Neural crest cell (in vitro differentiated cells): ENCODE measurements at regions not wholly inside any gene's neighbourhood (a gene's known extent, or its start where the extent isn't known, plus 50 kb on each side); places are given as distances from the start of the nearest gene placed in this dataset.

Experiments
- DNase-seq: peaks from one replicate; pipeline ENCODE4 v3.0.0; 2021; ENCODE audit warnings: low read depth, mixed read lengths, low spot score
- H3K27ac Mint-ChIP-seq: one replicate; pipeline ENCODE4 v1.8.0; 2021; ENCODE audit warnings: mild to moderate bottlenecking, mixed read lengths; ENCODE audit not compliant: unreplicated experiment
- H3K27me3 Mint-ChIP-seq: 2 replicates; pipeline ENCODE4 v1.8.0; 2021; ENCODE audit warnings: low read depth, mild to moderate bottlenecking, mixed read lengths
- H3K36me3 Mint-ChIP-seq: 2 replicates; pipeline ENCODE4 v1.8.0; 2021; ENCODE audit warnings: low read depth, mild to moderate bottlenecking, mixed read lengths
- H3K4me1 Mint-ChIP-seq: 2 replicates; pipeline ENCODE4 v1.8.0; 2021; ENCODE audit warnings: mixed read lengths
- H3K4me3 Mint-ChIP-seq: one replicate; pipeline ENCODE4 v1.8.0; 2021; ENCODE audit warnings: mild to moderate bottlenecking, mixed read lengths
- H3K9me3 Mint-ChIP-seq: 2 replicates; pipeline ENCODE4 v1.8.0; 2021; ENCODE audit warnings: mixed read lengths
- TF ChIP-seq, protein P1 (sequence below): fragments of 200-600 bp; sonication (generic); conservative IDR thresholded peaks from 2 replicates; pipeline ENCODE4 v1.5.0; 2021; ENCODE audit warnings: antibody characterized with exemption, mild to moderate bottlenecking

DNA sequence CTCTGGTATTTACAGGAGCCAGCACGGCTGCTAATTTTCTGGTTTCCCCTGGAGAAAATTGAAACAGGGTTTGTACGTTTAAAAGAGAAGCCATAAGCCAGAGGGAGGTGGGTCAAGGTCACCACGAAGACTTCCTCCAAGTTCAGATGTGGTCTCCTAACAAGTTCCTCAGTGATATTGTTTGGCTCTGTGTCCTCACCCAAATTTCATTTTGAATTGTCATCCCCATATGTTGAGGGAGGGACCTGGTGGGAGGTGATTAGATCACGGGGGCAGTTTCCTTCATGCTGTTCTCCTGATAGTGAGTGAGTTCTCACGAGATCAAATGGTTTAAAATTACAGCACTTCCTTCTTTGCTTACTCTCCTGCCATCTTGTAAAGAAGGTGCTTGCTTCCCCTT is 295.4 kb upstream of the DAB1 start:
- DNase-seq: no peak
- Mint-ChIP-seq H3K36me3 (no peaks in the 10 kb centered on the region), H3K27ac (no peak overlapping the region), H3K9me3 (peaks cover 2% of the 10 kb centered on the region), H3K4me1 (peaks cover 5% of the 10 kb centered on the region), H3K27me3 (no peaks in the 10 kb centered on the region), H3K4me3 (no peak overlapping the region)
- TF ChIP-seq, protein P1, sequence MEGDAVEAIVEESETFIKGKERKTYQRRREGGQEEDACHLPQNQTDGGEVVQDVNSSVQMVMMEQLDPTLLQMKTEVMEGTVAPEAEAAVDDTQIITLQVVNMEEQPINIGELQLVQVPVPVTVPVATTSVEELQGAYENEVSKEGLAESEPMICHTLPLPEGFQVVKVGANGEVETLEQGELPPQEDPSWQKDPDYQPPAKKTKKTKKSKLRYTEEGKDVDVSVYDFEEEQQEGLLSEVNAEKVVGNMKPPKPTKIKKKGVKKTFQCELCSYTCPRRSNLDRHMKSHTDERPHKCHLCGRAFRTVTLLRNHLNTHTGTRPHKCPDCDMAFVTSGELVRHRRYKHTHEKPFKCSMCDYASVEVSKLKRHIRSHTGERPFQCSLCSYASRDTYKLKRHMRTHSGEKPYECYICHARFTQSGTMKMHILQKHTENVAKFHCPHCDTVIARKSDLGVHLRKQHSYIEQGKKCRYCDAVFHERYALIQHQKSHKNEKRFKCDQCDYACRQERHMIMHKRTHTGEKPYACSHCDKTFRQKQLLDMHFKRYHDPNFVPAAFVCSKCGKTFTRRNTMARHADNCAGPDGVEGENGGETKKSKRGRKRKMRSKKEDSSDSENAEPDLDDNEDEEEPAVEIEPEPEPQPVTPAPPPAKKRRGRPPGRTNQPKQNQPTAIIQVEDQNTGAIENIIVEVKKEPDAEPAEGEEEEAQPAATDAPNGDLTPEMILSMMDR: no peak

DNA sequence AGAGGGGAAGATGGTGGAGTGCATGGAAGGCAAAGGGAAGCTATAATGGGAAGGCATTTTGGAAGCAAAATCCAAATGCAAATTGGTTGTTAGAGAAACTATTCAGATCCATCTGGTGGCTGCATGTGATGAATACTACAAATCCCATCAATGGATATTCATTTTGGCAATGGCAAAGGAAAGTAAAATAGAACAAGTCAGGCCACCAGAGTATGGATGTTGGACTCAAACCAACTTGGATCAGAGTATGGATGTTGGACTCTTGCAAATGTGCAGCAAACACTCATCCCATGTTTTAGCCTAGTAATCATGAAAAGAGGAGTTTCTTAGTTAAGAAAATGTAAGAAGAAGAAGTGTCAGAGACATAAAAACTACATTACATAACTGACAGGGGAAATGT is 289.6 kb upstream of the DAB1 start:
- H3K27me3 Mint-ChIP-seq: no peaks in the 10 kb centered on the region
- H3K4me3 Mint-ChIP-seq: no peak overlapping the region
- H3K4me1 Mint-ChIP-seq: no peaks in the 10 kb centered on the region
- no peak for DNase-seq
- peaks cover 2% of the 10 kb centered on the region for H3K9me3 Mint-ChIP-seq
- H3K27ac Mint-ChIP-seq: no peak overlapping the region
- no peaks in the 10 kb centered on the region for H3K36me3 Mint-ChIP-seq
- TF ChIP-seq, protein P1: no peak

DNA sequence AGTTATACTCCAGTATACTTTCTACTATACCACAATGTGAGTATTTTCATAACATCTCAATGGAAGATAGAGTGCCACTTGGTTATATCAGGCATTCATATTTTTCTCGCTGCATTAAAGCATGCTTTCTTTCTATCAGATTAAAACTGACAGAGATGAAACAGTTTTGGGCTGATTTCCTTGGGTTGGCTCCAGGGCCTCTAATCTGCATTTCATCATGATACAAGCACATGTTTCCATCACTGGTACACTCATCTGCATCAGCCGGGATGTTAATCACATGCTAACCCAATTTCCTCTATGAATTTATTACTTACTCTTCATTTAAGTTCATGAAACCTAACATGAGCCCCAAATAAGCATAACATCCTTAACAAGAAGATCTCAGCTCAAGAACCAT is 289.0 kb upstream of the DAB1 start:
- DNase-seq: no peak
- TF ChIP-seq, protein P1: no peak
- Mint-ChIP-seq H3K4me3 (no peak overlapping the region), H3K4me1 (no peaks in the 10 kb centered on the region), H3K36me3 (no peaks in the 10 kb centered on the region), H3K27me3 (no peaks in the 10 kb centered on the region), H3K9me3 (peaks cover 2% of the 10 kb centered on the region), H3K27ac (no peak overlapping the region)

DNA sequence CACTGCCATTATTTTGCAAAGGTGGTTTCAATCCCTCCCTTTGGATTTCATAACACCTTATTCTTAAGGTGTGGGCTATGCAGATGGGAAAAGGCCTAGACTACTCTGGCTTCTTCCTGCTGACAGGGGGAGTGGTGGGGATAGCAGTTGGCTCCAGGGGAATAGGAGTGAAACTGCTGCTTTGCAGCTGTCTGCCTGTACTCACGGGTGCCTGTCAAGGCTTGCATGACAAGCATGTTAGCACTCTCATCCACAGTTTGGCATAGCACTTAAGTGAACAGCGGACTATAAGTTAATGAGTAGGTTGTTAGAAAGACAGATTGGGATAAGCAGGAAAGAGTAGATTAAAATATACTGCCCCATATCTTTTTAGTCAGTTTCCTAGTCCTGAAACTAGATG is 287.5 kb upstream of the DAB1 start:
- Mint-ChIP-seq H3K27ac (no peak overlapping the region), H3K4me1 (no peaks in the 10 kb centered on the region), H3K27me3 (no peaks in the 10 kb centered on the region), H3K36me3 (no peaks in the 10 kb centered on the region), H3K9me3 (peaks cover under 1% of the 10 kb centered on the region), H3K4me3 (no peak overlapping the region)
- DNase-seq: no peak
- TF ChIP-seq, protein P1: no peak

DNA sequence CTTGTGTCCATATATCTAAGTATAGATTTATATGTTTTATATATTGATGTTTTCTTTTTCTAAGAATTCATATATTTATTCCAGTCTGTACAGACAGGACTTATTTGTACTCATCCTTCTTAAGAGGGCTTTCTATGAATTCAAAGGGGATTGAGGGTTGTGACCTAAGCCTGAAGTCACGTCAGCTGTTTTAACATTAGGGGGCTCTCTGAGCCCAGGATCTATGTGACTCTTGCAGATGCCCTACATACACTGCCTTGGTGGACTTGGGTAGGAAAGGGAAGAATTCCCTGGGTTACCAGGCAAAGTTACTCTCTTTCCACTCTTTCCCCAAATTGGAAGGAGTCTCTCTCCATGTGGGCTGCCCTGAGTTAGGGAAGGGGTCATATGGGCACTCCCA is 283.8 kb upstream of the DAB1 start:
- Mint-ChIP-seq H3K4me1 (no peaks in the 10 kb centered on the region), H3K4me3 (no peak overlapping the region), H3K27ac (no peak overlapping the region), H3K9me3 (no peaks in the 10 kb centered on the region), H3K36me3 (no peaks in the 10 kb centered on the region), H3K27me3 (no peaks in the 10 kb centered on the region)
- no peak for DNase-seq
- TF ChIP-seq, protein P1: no peak

DNA sequence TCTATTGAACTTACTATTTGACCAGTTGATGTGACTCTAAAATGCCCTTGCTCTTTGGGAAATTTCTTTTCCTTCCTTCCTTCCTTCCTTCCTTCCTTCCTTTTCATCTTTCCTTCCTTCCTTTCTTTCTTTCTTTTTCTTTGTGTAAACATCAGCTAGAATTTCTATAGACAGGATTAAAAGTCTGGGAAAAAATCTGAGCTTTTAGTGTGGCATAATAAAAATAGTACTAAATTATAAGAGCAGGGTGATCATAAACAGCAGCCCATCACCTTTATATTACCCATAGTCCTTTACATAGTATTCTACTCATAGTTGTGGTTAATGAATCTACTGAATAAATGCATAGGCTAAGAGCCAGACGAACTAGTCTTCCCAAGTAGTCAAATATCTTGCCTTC is 281.0 kb upstream of the DAB1 start:
- no peaks in the 10 kb centered on the region for H3K36me3 Mint-ChIP-seq
- no peak for DNase-seq
- no peaks in the 10 kb centered on the region for H3K27me3 Mint-ChIP-seq

More for the DNA sequence above, 281.0 kb upstream of the DAB1 start:
- Mint-ChIP-seq H3K4me1 (no peaks in the 10 kb centered on the region), H3K27ac (no peak overlapping the region), H3K9me3 (no peaks in the 10 kb centered on the region), H3K4me3 (no peak overlapping the region)
- TF ChIP-seq, protein P1: no peak
